Retina (tissue), 1 donor: ENCODE measurements at regions not wholly inside any gene's neighbourhood (a gene's known extent, or its start where the extent isn't known, plus 50 kb on each side); places are given as distances from the start of the nearest gene placed in this dataset.

Source experiments
- DNase-seq: peaks from one replicate; pipeline ENCODE4 v3.0.0-alpha.2; 2016

DNA sequence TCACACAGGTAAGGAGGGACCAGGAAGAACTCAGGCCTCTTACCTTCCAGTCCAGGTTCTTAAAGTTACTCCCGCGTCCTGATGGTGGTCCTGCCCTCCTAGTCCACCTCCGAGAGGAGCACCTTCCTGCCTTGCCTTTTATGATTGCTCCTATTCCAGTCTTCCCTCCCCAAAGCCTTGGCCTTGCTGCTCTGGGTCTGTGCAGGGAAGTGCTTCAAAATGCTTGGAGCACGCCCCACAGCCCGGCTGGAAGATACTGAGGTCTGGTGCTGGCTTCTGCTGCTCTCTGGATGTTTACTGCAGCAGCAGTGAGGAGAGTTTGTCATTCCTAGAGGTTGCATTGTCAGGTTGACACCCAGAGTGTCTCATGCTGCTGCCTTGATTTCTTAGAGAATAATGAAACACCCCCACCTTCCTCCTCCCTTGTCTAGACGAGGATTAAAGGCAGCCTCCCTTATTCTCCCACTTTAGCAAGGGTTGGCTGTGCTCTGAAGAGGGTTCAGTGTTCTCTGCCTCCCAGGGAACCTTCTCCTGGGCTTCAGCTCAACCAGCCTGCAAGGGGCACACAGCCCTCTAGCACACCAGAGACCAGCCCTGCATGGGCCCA is 142.2 kb upstream of the CACNA1E start:
- DNase-seq: no peak

DNA sequence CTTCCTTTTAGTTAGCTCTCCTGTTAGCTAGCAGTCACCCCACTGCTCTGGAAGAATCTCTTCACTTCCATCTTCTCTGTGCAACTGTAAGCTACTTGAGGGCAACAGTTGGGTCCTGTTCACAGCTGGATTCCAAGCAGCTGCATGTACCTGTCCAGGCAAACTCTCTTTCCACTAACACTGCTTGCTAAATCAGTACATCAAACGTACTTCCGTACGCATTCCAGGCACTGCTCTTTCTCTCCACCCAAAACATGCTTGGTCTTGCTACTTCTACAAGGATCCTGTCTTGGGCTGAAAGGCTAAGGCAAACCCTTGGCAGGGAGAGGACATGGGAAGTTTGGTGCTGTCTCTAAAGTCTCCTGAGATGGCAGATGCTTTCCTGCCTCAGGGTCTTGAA is 139.2 kb upstream of the CACNA1E start:
- DNase-seq: no peak

GRCh38 chr1:181345146-181345545 is 138.2 kb upstream of the CACNA1E start:
- DNase-seq: peak; percentile 65

DNA sequence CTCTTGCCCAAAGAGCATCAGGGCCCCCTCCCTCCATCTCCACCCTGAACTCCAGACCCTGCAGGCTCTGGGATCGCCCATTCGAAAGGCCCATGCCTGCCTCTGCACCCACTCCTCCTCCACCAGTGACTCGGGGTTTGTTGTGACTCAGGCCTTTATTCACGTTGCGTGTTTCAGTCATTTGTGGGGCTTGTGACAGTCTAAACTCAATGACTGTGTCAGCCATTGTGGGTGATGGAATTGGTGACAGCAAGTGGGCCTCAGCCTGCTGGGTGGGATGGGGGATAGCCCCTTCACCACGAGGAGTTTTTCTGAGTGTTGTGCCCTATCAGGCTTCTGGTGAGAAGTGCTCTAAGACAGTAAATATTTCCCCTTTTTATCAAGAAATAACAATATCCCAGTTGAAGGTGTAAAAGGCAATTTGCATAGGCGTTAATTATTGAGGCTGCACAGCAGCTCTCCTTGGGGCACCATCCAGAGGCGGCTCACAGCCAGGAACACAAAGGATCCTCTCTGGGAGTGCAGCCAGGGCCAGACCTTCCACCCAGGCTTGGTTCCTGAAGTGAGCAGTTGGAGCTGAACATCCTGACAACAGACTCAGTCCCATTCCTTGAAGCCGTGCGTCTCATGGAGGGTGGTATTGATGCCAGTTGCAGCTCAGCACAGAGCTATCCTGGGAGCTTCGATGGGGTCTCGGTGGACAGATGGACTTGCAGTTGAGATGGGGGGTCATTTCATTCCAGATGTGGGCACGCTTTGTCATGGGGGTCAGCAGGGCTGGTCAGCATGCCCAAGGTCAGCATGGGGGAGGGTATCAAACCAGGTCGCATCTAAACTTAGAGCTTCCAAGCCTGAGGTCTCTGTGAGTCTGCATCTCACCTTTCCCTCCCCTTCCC is 135.6 kb upstream of the CACNA1E start:
- no peak for DNase-seq

DNA sequence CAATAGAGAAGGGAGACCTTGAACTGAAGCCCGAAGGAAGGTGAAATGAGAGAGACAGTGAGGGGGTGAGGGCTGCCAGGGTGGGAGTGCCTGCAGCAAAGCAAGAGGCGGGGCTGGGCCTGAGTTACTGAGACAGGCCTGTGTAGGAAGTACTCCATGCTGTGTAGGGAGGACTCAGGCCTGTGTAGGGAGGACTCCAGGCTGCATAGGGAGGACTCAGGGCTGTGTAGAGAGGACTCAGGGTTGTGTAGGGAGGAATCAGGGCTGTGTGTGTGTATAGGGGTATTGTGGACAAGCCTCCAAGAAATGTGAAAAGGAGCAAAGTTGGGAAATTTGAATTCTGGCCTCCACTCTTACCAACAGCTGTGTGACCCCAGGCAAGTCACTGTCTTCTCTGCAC is 133.8 kb upstream of the CACNA1E start:
- no peak for DNase-seq

GRCh38 chr1:181350131-181350530 is 133.2 kb upstream of the CACNA1E start:
- DNase-seq: no peak

DNA sequence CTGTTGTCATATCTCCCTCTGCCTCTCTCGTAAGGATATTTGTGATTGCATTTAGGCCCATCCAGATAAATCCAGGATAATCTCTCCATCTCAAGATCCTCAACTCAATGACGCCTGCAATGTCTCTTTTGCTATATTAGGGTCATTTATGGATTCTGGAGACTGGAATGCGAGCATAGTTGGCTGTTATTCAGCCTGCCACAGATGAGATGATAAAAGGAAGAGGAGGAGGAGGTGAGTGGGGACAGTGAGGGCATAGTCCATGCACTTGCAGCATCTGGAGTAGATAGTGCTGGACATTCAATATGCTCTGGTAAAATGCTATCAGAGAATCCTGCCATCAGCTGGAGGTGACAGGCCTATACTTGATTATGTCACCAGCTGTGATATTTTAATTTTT is 131.6 kb upstream of the CACNA1E start:
- DNase-seq: no peak

- DNase-seq: no peak
Measured at GRCh38 chr1:181352695-181353094, 130.6 kb upstream of the CACNA1E start.

- DNase-seq: no peak
Measured at GRCh38 chr1:181353526-181353925, 129.8 kb upstream of the CACNA1E start.

- DNase-seq: no peak
Measured at GRCh38 chr1:181354865-181355264, 128.5 kb upstream of the CACNA1E start.

GRCh38 chr1:181356505-181357340 is 126.6 kb upstream of the CACNA1E start:
- no peak for DNase-seq

- no peak for DNase-seq
Measured at GRCh38 chr1:181359012-181359411, 124.3 kb upstream of the CACNA1E start.

GRCh38 chr1:181364801-181365200 is 118.5 kb upstream of the CACNA1E start:
- no peak for DNase-seq

GRCh38 chr1:181366910-181367309 is 116.4 kb upstream of the CACNA1E start:
- DNase-seq: no peak

DNA sequence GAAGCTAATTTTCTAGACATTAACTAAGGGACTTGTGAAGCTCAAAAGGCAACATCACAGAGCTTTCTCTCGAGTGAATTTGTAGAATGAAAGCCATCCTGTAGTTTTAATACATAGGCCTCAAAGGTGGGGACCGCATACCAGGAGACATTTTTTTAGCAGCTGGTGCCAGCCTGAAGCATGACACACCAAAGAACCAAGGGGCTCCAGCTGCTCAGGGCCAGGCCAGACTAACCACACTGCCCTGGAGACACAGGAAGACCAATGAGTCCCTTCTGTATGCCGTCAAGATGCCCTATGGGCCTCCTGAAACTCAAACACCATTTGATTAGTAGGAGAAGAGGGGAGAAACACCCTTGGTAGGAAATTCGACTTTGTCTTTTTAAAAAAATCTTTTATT is 113.9 kb upstream of the CACNA1E start:
- no peak for DNase-seq

GRCh38 chr1:181383695-181384094 is 99.6 kb upstream of the CACNA1E start:
- no peak for DNase-seq

DNA sequence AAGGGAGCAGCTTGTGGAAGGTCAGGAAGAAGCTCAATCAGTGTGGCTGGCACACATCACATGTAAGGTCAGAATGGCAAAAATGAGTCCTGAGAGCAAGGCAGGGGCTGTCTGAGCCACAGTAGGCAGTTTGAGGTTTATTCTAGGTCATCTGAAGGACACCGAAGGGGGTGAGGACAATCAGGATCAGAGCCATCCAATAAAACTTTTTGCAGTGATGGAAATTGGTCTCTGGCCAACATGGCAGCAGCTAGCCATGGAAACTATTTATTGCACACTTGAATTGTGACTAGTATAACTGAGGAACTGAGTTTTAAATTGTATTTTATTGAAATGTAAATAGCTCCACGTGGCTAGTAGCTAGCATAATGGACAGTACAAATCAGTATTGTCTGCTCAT is 97.0 kb upstream of the CACNA1E start:
- no peak for DNase-seq

GRCh38 chr1:181386951-181387350 is 96.4 kb upstream of the CACNA1E start:
- DNase-seq: no peak

DNA sequence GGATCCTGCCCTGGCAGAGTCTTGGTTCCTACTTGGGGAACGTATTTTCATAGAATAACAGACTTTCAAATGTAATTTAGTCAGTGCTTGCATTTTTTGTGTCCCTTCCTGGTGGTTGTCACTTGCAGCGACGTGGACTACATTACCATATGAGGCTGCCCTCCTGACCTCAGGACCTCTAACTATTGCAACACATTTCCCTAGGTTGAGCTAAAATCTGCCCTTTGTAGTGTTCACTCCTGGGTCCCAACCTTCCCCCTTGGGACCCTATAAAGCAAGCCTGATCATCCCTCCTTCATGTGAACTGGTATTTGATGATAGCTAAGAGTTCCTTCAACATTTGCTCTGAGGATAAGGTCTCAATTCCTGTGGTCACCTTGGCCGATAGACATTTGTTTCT is 95.6 kb upstream of the CACNA1E start:
- no peak for DNase-seq

DNA sequence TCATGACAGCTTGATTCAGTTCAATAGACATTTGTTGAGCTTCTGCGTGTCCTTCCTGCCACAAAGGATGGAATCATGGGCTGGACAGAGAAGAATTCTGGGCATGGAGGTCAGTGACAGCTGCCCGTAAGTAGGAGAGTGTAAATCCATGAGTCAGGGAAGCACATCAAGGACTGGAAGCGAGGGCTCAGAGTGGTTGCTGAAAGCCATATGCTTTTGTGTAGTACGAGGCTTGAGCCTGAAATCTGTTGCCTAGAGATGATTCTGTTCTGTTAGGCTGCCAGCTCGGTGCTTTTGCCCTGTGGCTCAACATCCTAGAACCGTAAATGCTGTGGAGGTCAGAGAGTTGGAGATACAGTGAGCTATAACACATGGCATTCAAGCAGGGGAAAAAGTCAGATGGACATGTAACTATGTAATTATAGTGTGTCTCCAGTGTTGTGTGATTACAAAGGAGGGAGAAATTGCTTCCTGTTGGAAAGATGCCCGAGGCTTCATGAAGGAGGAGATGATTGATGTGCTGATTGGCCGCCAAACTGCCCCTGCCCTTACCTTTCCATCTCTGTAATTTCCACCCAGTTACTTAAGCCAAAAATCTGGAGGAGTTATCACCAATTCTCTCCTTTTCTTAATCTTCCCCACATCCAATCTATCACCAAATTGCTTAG is 92.8 kb upstream of the CACNA1E start:
- DNase-seq: no peak

- DNase-seq: no peak
Measured at GRCh38 chr1:181391301-181391900, 91.9 kb upstream of the CACNA1E start.

GRCh38 chr1:181392133-181392532 is 91.2 kb upstream of the CACNA1E start:
- no peak for DNase-seq
